SU-DHL-6 (cell line): ENCODE measurements at regions not wholly inside any gene's neighbourhood (a gene's known extent, or its start where the extent isn't known, plus 50 kb on each side); places are given as distances from the start of the nearest gene placed in this dataset.

Experiments used
- H2AFZ ChIP-seq: fragments of 200-600 bp; sonication (generic); 2 replicates; pipeline ENCODE4 v1.6.1; 2014; ENCODE audit warnings: low read depth, mild to moderate bottlenecking, moderate library complexity, mixed read lengths, antibody characterized with exemption, low read length; ENCODE audit not compliant: severe bottlenecking
- H3F3A ChIP-seq: fragments of 200-600 bp; shearing (Covaris generic); 2 replicates; pipeline ENCODE4 v1.6.0; 2016; ENCODE audit warnings: antibody characterized with exemption, mild to moderate bottlenecking; ENCODE audit not compliant: insufficient read depth
- H3K27ac ChIP-seq: fragments of 200-600 bp; sonication (generic); 2 replicates; pipeline ENCODE4 v1.5.1; 2016; ENCODE audit warnings: low read depth, mild to moderate bottlenecking, low read length, moderate library complexity, mixed read lengths
- H3K27me3 ChIP-seq: fragments of 200-600 bp; sonication (generic), shearing (Covaris generic); 2 replicates; pipeline ENCODE4 v1.6.0; 2014; ENCODE audit warnings: mild to moderate bottlenecking, low read length
- H3K36me3 ChIP-seq: fragments of 200-600 bp; sonication (generic); 2 replicates; pipeline ENCODE4 v1.6.1; 2014; ENCODE audit warnings: mild to moderate bottlenecking, low read length, mixed read lengths
- H3K4me2 ChIP-seq: fragments of 300-600, 200-600 bp; shearing (Covaris generic), sonication (generic); 2 replicates; pipeline ENCODE4 v1.6.0; 2014; ENCODE audit warnings: low read length, low read depth, mild to moderate bottlenecking; ENCODE audit not compliant: poor library complexity, severe bottlenecking
- H3K4me3 ChIP-seq: fragments of 200-600 bp; sonication (generic); 2 replicates; pipeline ENCODE4 v1.5.1; 2014; ENCODE audit warnings: antibody characterized with exemption, low read length, mild to moderate bottlenecking, mixed read lengths; ENCODE audit not compliant: insufficient read depth, poor library complexity, severe bottlenecking
- H3K79me2 ChIP-seq: fragments of 200-600 bp; sonication (generic); 2 replicates; pipeline ENCODE4 v1.6.1; 2014; ENCODE audit warnings: mild to moderate bottlenecking, low read length, moderate library complexity; ENCODE audit not compliant: insufficient read depth
- H3K9ac ChIP-seq: fragments of 200-600 bp; sonication (generic); 2 replicates; pipeline ENCODE4 v1.7.0; 2014; ENCODE audit warnings: mild to moderate bottlenecking, low read length
- H3K9me2 ChIP-seq: fragments of 200-600 bp; sonication (generic); replicated peaks from 2 replicates; pipeline ENCODE4 v1.6.1; 2014; ENCODE audit warnings: low read length; ENCODE audit not compliant: insufficient read depth
- H3K9me3 ChIP-seq: fragments of 200-600 bp; sonication (generic); 2 replicates; pipeline ENCODE4 v1.6.1; 2014; ENCODE audit warnings: low read length, mixed read lengths; ENCODE audit not compliant: insufficient read depth
- H4K20me1 ChIP-seq: fragments of 200-600 bp; sonication (generic); 2 replicates; pipeline ENCODE4 v1.6.1; 2014; ENCODE audit warnings: low read depth, mild to moderate bottlenecking, antibody characterized with exemption, low read length, moderate library complexity, mixed read lengths
- CTCF ChIP-seq: fragments of 200-600 bp; sonication (generic); IDR thresholded peaks from one replicate; pipeline ENCODE4 v1.5.1; 2017; ENCODE audit warnings: antibody characterized with exemption, mild to moderate bottlenecking, low read length, moderate library complexity; ENCODE audit not compliant: insufficient read depth, poor library complexity, severe bottlenecking
- EZH2phosphoT487 ChIP-seq: fragments of 200-600 bp; sonication (generic), shearing (Covaris generic); conservative IDR thresholded peaks from 2 replicates; pipeline ENCODE4 v1.6.1; 2018; ENCODE audit warnings: mild to moderate bottlenecking, antibody characterized with exemption, low read length, moderate library complexity, mixed read lengths

GRCh38 chr14:81972601-81973000 is 438.9 kb upstream of the SEL1L start:
- Histone ChIP-seq H2AFZ (no peak overlapping the region), H3K4me2 (no peak overlapping the region), H3K9ac (no peak overlapping the region), H3K79me2 (no peaks in the 10 kb centered on the region), H3K9me3 (no peaks in the 10 kb centered on the region), H3K4me3 (no peak overlapping the region), H4K20me1 (no peaks in the 10 kb centered on the region), H3K36me3 (no peaks in the 10 kb centered on the region), H3K27ac (no peak overlapping the region), H3K27me3 (no peaks in the 10 kb centered on the region), H3K9me2 (no peaks in the 10 kb centered on the region), H3F3A (no peaks in the 10 kb centered on the region)
- TF ChIP-seq EZH2phosphoT487 (no peak), CTCF (no peak)

GRCh38 chr14:81974543-81974942 is 440.9 kb upstream of the SEL1L start:
- Histone ChIP-seq H3K4me3 (no peak overlapping the region), H3K9me2 (no peaks in the 10 kb centered on the region), H4K20me1 (no peaks in the 10 kb centered on the region), H3K27ac (no peak overlapping the region), H2AFZ (no peak overlapping the region), H3K4me2 (no peak overlapping the region), H3K9me3 (no peaks in the 10 kb centered on the region), H3K27me3 (no peaks in the 10 kb centered on the region), H3F3A (no peaks in the 10 kb centered on the region), H3K36me3 (no peaks in the 10 kb centered on the region), H3K79me2 (no peaks in the 10 kb centered on the region), H3K9ac (no peak overlapping the region)
- TF ChIP-seq CTCF (no peak), EZH2phosphoT487 (no peak)

GRCh38 chr14:81980601-81981306 is 447.1 kb upstream of the SEL1L start:
- Histone ChIP-seq H3K4me3 (no peak overlapping the region), H3K9ac (no peak overlapping the region), H3K27ac (no peak overlapping the region), H2AFZ (no peak overlapping the region), H3K9me2 (no peaks in the 10 kb centered on the region), H3K36me3 (no peaks in the 10 kb centered on the region), H3K4me2 (no peak overlapping the region), H3K79me2 (no peaks in the 10 kb centered on the region), H3F3A (no peaks in the 10 kb centered on the region), H3K9me3 (no peaks in the 10 kb centered on the region), H3K27me3 (no peaks in the 10 kb centered on the region), H4K20me1 (no peaks in the 10 kb centered on the region)
- TF ChIP-seq CTCF = no peak
- TF ChIP-seq EZH2phosphoT487 = no peak
